OCI-LY7 (cell line): ENCODE measurements at regions not wholly inside any gene's neighbourhood (a gene's known extent, or its start where the extent isn't known, plus 50 kb on each side); places are given as distances from the start of the nearest gene placed in this dataset.

Experiments
- CTCF ChIP-seq: fragments of 200-600 bp; sonication (generic); conservative IDR thresholded peaks from 2 replicates; pipeline ENCODE4 v1.5.1; 2014; ENCODE audit warnings: mild to moderate bottlenecking, antibody characterized with exemption, low read length, moderate library complexity, mixed read lengths
- EZH2phosphoT487 ChIP-seq: fragments of 200-600 bp; sonication (generic); IDR thresholded peaks from 2 replicates; pipeline ENCODE4 v1.6.1; 2018; ENCODE audit warnings: low read depth, borderline replicate concordance, mild to moderate bottlenecking, mixed run types, antibody characterized with exemption, low read length, moderate library complexity, mixed read lengths

- TF ChIP-seq CTCF (no peak), EZH2phosphoT487 (no peak)
Measured at GRCh38 chr2:19185086-19185485, 173.3 kb downstream of the OSR1 start.
